ENCODE measurements at regions not wholly inside any gene's neighbourhood (a gene's known extent, or its start where the extent isn't known, plus 50 kb on each side); places are given as distances from the start of the nearest gene placed in this dataset.
"Not testable (repeated sequence)": the region's sequence is repeated elsewhere in the genome, so short reads cannot be mapped to it uniquely, and the experiment has no call there.

GRCh38 chr6:74268815-74269599 is 573.0 kb downstream of the CD109 start:
- TF ChIP-seq ZFX (IDR thresholded peaks at IDR 0.05) (no peak), CTCF (conservative IDR thresholded peaks at IDR 0.05) (no peak)
- H3K27ac ChIP-seq = no peak overlapping the region

- H3K27ac ChIP-seq = no peak overlapping the region
- TF ChIP-seq ZFX (IDR thresholded peaks at IDR 0.05) (no peak), CTCF (conservative IDR thresholded peaks at IDR 0.05) (no peak)
Observed at GRCh38 chr6:74259981-74260380, 564.0 kb downstream of the CD109 start.

- no peak for TF ChIP-seq ZFX (IDR thresholded peaks at IDR 0.05)
- no peak for TF ChIP-seq CTCF (conservative IDR thresholded peaks at IDR 0.05)
- H3K27ac ChIP-seq = no peak overlapping the region
Observed at GRCh38 chr6:74256781-74257180, 560.8 kb downstream of the CD109 start.

GRCh38 chr6:74256381-74256780 is 560.4 kb downstream of the CD109 start:
- TF ChIP-seq CTCF (conservative IDR thresholded peaks at IDR 0.05) (no peak), ZFX (IDR thresholded peaks at IDR 0.05) (no peak)
- no peak overlapping the region for H3K27ac ChIP-seq

GRCh38 chr6:74255007-74255406 is 559.0 kb downstream of the CD109 start:
- not testable (repeated sequence) for H3K27ac ChIP-seq

GRCh38 chr6:74254147-74254546 is 558.1 kb downstream of the CD109 start:
- not testable (repeated sequence) for H3K27ac ChIP-seq

GRCh38 chr6:74253261-74253660 is 557.3 kb downstream of the CD109 start:
- TF ChIP-seq CTCF (conservative IDR thresholded peaks at IDR 0.05) (no peak), ZFX (IDR thresholded peaks at IDR 0.05) (no peak)

GRCh38 chr6:74250161-74250818 is 554.3 kb downstream of the CD109 start:
- H3K27ac ChIP-seq = no peak overlapping the region
- no peak for TF ChIP-seq ZFX (IDR thresholded peaks at IDR 0.05)
- no peak for TF ChIP-seq CTCF (conservative IDR thresholded peaks at IDR 0.05)

More at GRCh38 chr6:74253261-74253660, 557.3 kb downstream of the CD109 start:
- no peak overlapping the region for H3K27ac ChIP-seq
